GM21528 (cell line): ENCODE measurements at regions not wholly inside any gene's neighbourhood (a gene's known extent, or its start where the extent isn't known, plus 50 kb on each side); places are given as distances from the start of the nearest gene placed in this dataset.

Experiments used
- ATAC-seq: cut with Tn5 transposase; IDR thresholded peaks from one replicate; pipeline ENCODE4 v1.9.1; 2021; ENCODE audit warnings: mild to moderate bottlenecking, moderate library complexity; ENCODE audit not compliant: unreplicated experiment, low FRiP score

GRCh38 chr2:221848286-221848685 is 276.2 kb upstream of the EPHA4 start:
- ATAC-seq: no peak

- ATAC-seq: no peak
Observed at GRCh38 chr2:221845021-221845365, 272.9 kb upstream of the EPHA4 start.

- ATAC-seq: no peak
Observed at GRCh38 chr2:221844212-221845020, 272.3 kb upstream of the EPHA4 start.

GRCh38 chr2:221836095-221836494 is 264.0 kb upstream of the EPHA4 start:
- ATAC-seq: no peak

GRCh38 chr2:221833966-221834365 is 261.9 kb upstream of the EPHA4 start:
- no peak for ATAC-seq

- no peak for ATAC-seq
Observed at GRCh38 chr2:221831051-221831450, 258.9 kb upstream of the EPHA4 start.

- ATAC-seq: no peak
Observed at GRCh38 chr2:221822416-221822815, 250.3 kb upstream of the EPHA4 start.

- ATAC-seq: no peak
Observed at GRCh38 chr2:221818616-221819320, 246.7 kb upstream of the EPHA4 start.

- ATAC-seq: no peak
Observed at GRCh38 chr2:221817878-221818277, 245.8 kb upstream of the EPHA4 start.

GRCh38 chr2:221817052-221817451 is 244.9 kb upstream of the EPHA4 start:
- ATAC-seq: no peak

GRCh38 chr2:221816566-221816965 is 244.5 kb upstream of the EPHA4 start:
- ATAC-seq: no peak

GRCh38 chr2:221810650-221811049 is 238.5 kb upstream of the EPHA4 start:
- no peak for ATAC-seq

GRCh38 chr2:221810245-221810644 is 238.1 kb upstream of the EPHA4 start:
- no peak for ATAC-seq

- ATAC-seq: no peak
Observed at GRCh38 chr2:221808488-221808887, 236.4 kb upstream of the EPHA4 start.

- ATAC-seq: no peak
Observed at GRCh38 chr2:221807706-221808105, 235.6 kb upstream of the EPHA4 start.

- ATAC-seq: no peak
Observed at GRCh38 chr2:221802089-221802488, 230.0 kb upstream of the EPHA4 start.

- no peak for ATAC-seq
Observed at GRCh38 chr2:221792971-221793521, 220.9 kb upstream of the EPHA4 start.

- ATAC-seq: no peak
Observed at GRCh38 chr2:221791844-221792243, 219.7 kb upstream of the EPHA4 start.

GRCh38 chr2:221787561-221787960 is 215.5 kb upstream of the EPHA4 start:
- no peak for ATAC-seq

GRCh38 chr2:221786297-221786926 is 214.3 kb upstream of the EPHA4 start:
- no peak for ATAC-seq

- ATAC-seq: no peak
Observed at GRCh38 chr2:221780281-221780688, 208.2 kb upstream of the EPHA4 start.
